Medulla oblongata (tissue), 1 donor: ENCODE measurements at regions not wholly inside any gene's neighbourhood (a gene's known extent, or its start where the extent isn't known, plus 50 kb on each side); places are given as distances from the start of the nearest gene placed in this dataset.

Source experiments
- DNase-seq: peaks from one replicate; pipeline ENCODE4 v3.0.0-alpha.2; 2015; ENCODE audit errors: extremely low spot score

GRCh38 chr13:39233519-39233918 lies 195.3 kb downstream of the NHLRC3 start:
- DNase-seq: no peak

- DNase-seq: no peak
These were observed 206.4 kb downstream of the NHLRC3 start for GRCh38 chr13:39244561-39245230.

GRCh38 chr13:39245688-39246087 lies 207.4 kb downstream of the NHLRC3 start:
- DNase-seq: no peak

GRCh38 chr13:39249982-39250381 lies 211.7 kb downstream of the NHLRC3 start:
- DNase-seq: no peak

- no peak for DNase-seq
These were observed 212.2 kb downstream of the NHLRC3 start for GRCh38 chr13:39250440-39250839.

GRCh38 chr13:39251340-39251739 lies 213.1 kb downstream of the NHLRC3 start:
- no peak for DNase-seq

- no peak for DNase-seq
These were observed 215.5 kb downstream of the NHLRC3 start for GRCh38 chr13:39253774-39254173.

GRCh38 chr13:39254601-39255000 lies 216.3 kb downstream of the NHLRC3 start:
- no peak for DNase-seq

- DNase-seq: no peak
These were observed 219.4 kb downstream of the NHLRC3 start for GRCh38 chr13:39257642-39258041.

GRCh38 chr13:39259371-39260140 lies 221.3 kb downstream of the NHLRC3 start:
- DNase-seq: no peak

GRCh38 chr13:39263033-39263432 lies 224.8 kb downstream of the NHLRC3 start:
- peak; percentile 85 for DNase-seq

- DNase-seq: peak; percentile 19
These were observed 225.3 kb downstream of the NHLRC3 start for GRCh38 chr13:39263531-39263930.

GRCh38 chr13:39266426-39266825 lies 228.2 kb downstream of the NHLRC3 start:
- no peak for DNase-seq

- no peak for DNase-seq
These were observed 230.1 kb downstream of the NHLRC3 start for GRCh38 chr13:39268398-39268797.

- DNase-seq: no peak
These were observed 230.7 kb downstream of the NHLRC3 start for GRCh38 chr13:39269004-39269403.

- DNase-seq: no peak
These were observed 231.2 kb downstream of the NHLRC3 start for GRCh38 chr13:39269411-39269810.

GRCh38 chr13:39272994-39273393 lies 234.7 kb downstream of the NHLRC3 start:
- DNase-seq: no peak

GRCh38 chr13:39273953-39274738 lies 235.9 kb downstream of the NHLRC3 start:
- no peak for DNase-seq

- no peak for DNase-seq
These were observed 236.6 kb downstream of the NHLRC3 start for GRCh38 chr13:39274739-39275325.

GRCh38 chr13:39279077-39279476 lies 240.8 kb downstream of the NHLRC3 start:
- no peak for DNase-seq

- DNase-seq: no peak
These were observed 243.4 kb downstream of the NHLRC3 start for GRCh38 chr13:39281539-39282150.
